Panc1 (cell line): ENCODE measurements at regions not wholly inside any gene's neighbourhood (a gene's known extent, or its start where the extent isn't known, plus 50 kb on each side); places are given as distances from the start of the nearest gene placed in this dataset.

Source experiments
- CTCF ChIP-seq: fragments of 450-650 bp; IDR thresholded peaks from 2 replicates; pipeline ENCODE4 v1.5.1; 2017; ENCODE audit warnings: mild to moderate bottlenecking
- POLR2AphosphoS5 ChIP-seq: IDR thresholded peaks from 2 replicates; pipeline ENCODE4 v1.6.1; 2012; ENCODE audit warnings: mild to moderate bottlenecking, low read depth, low read length, moderate library complexity
- REST ChIP-seq, 2 experiments: IDR thresholded peaks; 2 replicates each; pipeline ENCODE4 v1.6.1; 2011 to 2012; ENCODE audit warnings: low read depth in 2 of 2, control low read depth in 1 of 2, low read length in 1 of 2, mild to moderate bottlenecking in 1 of 2, moderate library complexity in 1 of 2; ENCODE audit not compliant: insufficient read depth in 1 of 2
- SIN3A ChIP-seq: IDR thresholded peaks from 2 replicates; pipeline ENCODE4 v1.6.1; 2012; ENCODE audit warnings: low read depth, mild to moderate bottlenecking, low read length, moderate library complexity, borderline replicate concordance; ENCODE audit not compliant: insufficient read depth
- TCF7L2 ChIP-seq: IDR thresholded peaks from 2 replicates; pipeline ENCODE4 v1.6.1; 2011; ENCODE audit warnings: mild to moderate bottlenecking, low read depth, low read length, inconsistent platforms

DNA sequence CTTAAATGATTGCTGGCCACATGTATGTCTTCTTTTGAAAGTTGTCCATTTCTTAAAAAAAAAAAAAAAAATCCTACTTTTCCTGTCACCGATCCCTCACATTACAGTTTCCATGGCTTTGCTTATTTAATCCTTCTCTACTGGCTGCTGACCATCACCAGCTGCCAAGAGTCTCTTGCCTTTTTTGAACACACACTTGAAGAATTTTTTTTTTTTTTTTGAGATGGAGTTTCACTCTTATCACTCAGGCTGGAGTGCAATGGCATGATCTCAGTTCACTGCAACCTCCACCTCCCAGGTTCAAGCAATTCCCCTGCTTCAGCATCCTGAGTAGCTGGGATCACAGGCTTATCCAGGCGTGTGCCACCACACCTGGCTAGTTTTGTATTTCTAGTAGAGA is 134.0 kb downstream of the ANXA5 start:
- TF ChIP-seq CTCF (no peak), POLR2AphosphoS5 (no peak), SIN3A (no peak), TCF7L2 (no peak), REST (IDR thresholded peaks at IDR 0.05; ENCODE audit: insufficient read depth in 1 of 2, low read depth in 2 of 2, low read length in 1 of 2) (no peak)
